NCI-H2227 (cell line): ENCODE measurements at regions not wholly inside any gene's neighbourhood (a gene's known extent, or its start where the extent isn't known, plus 50 kb on each side); places are given as distances from the start of the nearest gene placed in this dataset.
A peak's percentile ranks its signal among the peaks of the same experiment; 100 is the strongest.

ENCODE experiments used
- DNase-seq: peaks from one replicate; lab custom pipeline; 2025; ENCODE audit not compliant: unreplicated experiment; lab: John Stamatoyannopoulos, UW

GRCh38 chr21:38938343-38938742, 132.6 kb downstream of the ETS2 start:
- peak; percentile 52 for DNase-seq

GRCh38 chr21:38937844-38938243, 132.1 kb downstream of the ETS2 start:
- no peak for DNase-seq

GRCh38 chr21:38937286-38937790, 131.6 kb downstream of the ETS2 start:
- DNase-seq, result no peak

GRCh38 chr21:38936240-38936639, 130.5 kb downstream of the ETS2 start:
- no peak for DNase-seq

- DNase-seq, result no peak
Measured at GRCh38 chr21:38933731-38934130, 128.0 kb downstream of the ETS2 start.

- no peak for DNase-seq
Measured at GRCh38 chr21:38931291-38931690, 125.6 kb downstream of the ETS2 start.

- no peak for DNase-seq
Measured at GRCh38 chr21:38930853-38931252, 125.1 kb downstream of the ETS2 start.

GRCh38 chr21:38930066-38930465, 124.3 kb downstream of the ETS2 start:
- DNase-seq, result no peak

GRCh38 chr21:38929652-38930051, 123.9 kb downstream of the ETS2 start:
- DNase-seq, result no peak

GRCh38 chr21:38929142-38929541, 123.4 kb downstream of the ETS2 start:
- no peak for DNase-seq

- no peak for DNase-seq
Measured at GRCh38 chr21:38927776-38928175, 122.0 kb downstream of the ETS2 start.

GRCh38 chr21:38925923-38926322, 120.2 kb downstream of the ETS2 start:
- DNase-seq, result no peak

GRCh38 chr21:38925478-38925877, 119.7 kb downstream of the ETS2 start:
- DNase-seq, result no peak

GRCh38 chr21:38924954-38925353, 119.2 kb downstream of the ETS2 start:
- no peak for DNase-seq

- no peak for DNase-seq
Measured at GRCh38 chr21:38923429-38923828, 117.7 kb downstream of the ETS2 start.

- no peak for DNase-seq
Measured at GRCh38 chr21:38922474-38923235, 116.9 kb downstream of the ETS2 start.

- DNase-seq, result no peak
Measured at GRCh38 chr21:38921511-38922251, 116.0 kb downstream of the ETS2 start.

GRCh38 chr21:38920631-38921398, 115.1 kb downstream of the ETS2 start:
- no peak for DNase-seq

- DNase-seq, result no peak
Measured at GRCh38 chr21:38918607-38919346, 113.0 kb downstream of the ETS2 start.

- no peak for DNase-seq
Measured at GRCh38 chr21:38917043-38917774, 111.5 kb downstream of the ETS2 start.
